ENCODE measurements at regions not wholly inside any gene's neighbourhood (a gene's known extent, or its start where the extent isn't known, plus 50 kb on each side); places are given as distances from the start of the nearest gene placed in this dataset.

DNA sequence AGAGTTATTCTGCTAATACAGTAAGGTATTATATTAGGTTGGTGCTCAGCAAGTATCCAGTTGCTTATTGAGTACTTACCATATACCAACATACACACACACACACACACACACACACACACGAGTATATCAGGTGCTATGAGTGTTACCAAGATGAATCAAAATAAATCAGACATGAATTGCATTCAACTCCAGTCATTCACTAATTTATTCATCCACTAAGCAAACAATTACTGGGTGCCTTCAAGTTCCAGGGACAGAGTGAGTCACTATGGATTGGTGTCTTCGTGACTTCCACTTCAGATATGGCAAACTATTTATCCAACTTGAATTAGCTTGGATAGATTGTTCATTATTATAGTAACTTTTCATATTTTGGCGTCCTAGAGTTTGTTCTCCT is 140.7 kb upstream of the SLC44A1 start:
- Histone ChIP-seq H3K36me3 (ENCODE audit: control insufficient read depth in 1 of 2, insufficient read depth in 2 of 2, low read length in 2 of 2) (no peaks in the 10 kb centered on the region), H3K4me1 (ENCODE audit: control insufficient read depth in 1 of 2, insufficient read depth in 2 of 2, low read length in 2 of 2) (no peaks in the 10 kb centered on the region), H3K23ac (ENCODE audit: low read length) (no peak overlapping the region), H3K14ac (ENCODE audit: low read length) (no peak overlapping the region), H2BK5ac (ENCODE audit: low read depth, low read length, poor library complexity) (no peak overlapping the region), H3K27me3 (ENCODE audit: insufficient read depth, low read length) (no peaks in the 10 kb centered on the region), H3K27ac (ENCODE audit: low read depth, low read length) (no peak overlapping the region), H3K4ac (ENCODE audit: low read depth, low read length) (no peak overlapping the region), H2AFZ (ENCODE audit: insufficient read depth, low read length, poor library complexity) (no peak overlapping the region), H4K12ac (ENCODE audit: low read depth, low read length) (no peak overlapping the region), H4K91ac (ENCODE audit: low read depth, low read length) (no peak overlapping the region), H2BK120ac (ENCODE audit: insufficient read depth, low read length, poor library complexity) (no peak overlapping the region), H3K9me3 (ENCODE audit: insufficient read depth, low read depth, low read length) (no peaks in the 10 kb centered on the region), H2AK5ac (ENCODE audit: low read length) (no peak overlapping the region), H2BK12ac (ENCODE audit: low read length) (no peak overlapping the region), H4K8ac (ENCODE audit: low read depth, low read length) (no peak overlapping the region), H3K79me1 (ENCODE audit: low read length) (no peaks in the 10 kb centered on the region), H3K4me3 (ENCODE audit: low read depth, low read length) (no peak overlapping the region), H3K4me2 (ENCODE audit: low read length) (no peak overlapping the region), H3K79me2 (ENCODE audit: control insufficient read depth, insufficient read depth, low read length, poor library complexity) (no peaks in the 10 kb centered on the region), H3K9ac (ENCODE audit: low read length) (no peak overlapping the region), H3K18ac (ENCODE audit: low read length) (no peak overlapping the region)
- no peak for DNase-seq
- no CpG with 5 or more reads among the region's 3 CpGs for WGBS (ENCODE audit: extremely low coverage, insufficient coverage, insufficient read length)

DNA sequence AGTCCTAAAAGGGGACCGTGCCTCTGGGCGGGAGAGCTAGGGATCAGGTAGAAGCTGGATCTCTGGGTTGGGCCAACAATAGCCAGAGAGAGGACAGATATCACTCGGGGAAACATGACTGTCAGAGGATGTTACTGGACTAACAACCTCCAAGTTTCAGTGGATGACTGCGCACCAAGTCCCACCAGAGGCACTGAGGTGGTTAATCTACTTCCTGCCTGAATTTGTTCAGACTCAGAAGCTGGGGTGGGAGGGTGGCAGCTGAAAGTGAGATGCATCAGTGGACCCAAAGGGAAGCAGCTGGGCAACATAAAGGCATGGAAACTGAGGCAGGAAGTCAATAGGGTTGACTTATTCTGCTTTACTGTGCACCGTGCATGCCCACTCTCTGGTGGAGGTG is 130.1 kb upstream of the SLC44A1 start:
- H2BK120ac ChIP-seq (ENCODE audit: insufficient read depth, low read length, poor library complexity): no peak overlapping the region

DNA sequence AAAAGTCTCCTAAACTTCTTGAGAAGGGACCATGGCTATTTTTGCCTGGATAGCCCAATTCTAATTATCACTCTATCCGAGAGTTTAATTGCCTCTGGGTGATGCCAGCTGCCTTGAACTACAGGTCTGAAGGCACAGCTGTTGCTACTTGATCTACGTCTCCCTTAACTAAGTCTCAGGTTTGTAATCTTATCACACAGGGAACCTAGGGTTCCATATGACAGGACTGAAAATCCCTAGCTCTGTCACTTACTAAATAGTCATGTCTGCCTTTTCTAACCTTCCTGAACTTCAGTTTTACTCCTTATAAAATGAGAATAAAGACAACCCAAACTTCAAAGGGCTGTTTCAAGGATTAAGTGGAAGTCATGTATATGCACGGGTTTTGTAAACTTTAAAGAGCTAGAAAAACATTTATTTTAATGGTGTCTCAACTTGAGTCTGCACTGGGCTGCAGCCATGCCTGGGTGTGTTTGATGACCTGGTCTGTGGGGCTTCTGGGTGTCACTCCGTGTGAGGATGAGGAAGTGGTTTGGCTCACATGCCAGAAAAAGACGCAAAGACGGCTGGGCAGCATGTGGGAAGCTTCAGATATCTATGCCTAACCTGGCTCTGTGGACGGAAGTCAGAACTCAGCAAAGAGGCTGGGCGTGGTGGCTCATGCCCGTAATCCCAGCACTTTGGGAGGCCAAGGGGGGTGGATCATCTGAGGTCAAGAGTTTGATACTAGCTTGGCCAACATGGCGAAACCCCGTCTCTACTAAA is 129.3 kb upstream of the SLC44A1 start:
- Histone ChIP-seq H4K12ac (ENCODE audit: low read depth, low read length) (no peak overlapping the region), H3K4me2 (ENCODE audit: low read length) (no peak overlapping the region), H4K8ac (ENCODE audit: low read depth, low read length) (no peak overlapping the region), H2AK5ac (ENCODE audit: low read length) (no peak overlapping the region), H2BK5ac (ENCODE audit: low read depth, low read length, poor library complexity) (no peak overlapping the region), H3K36me3 (ENCODE audit: control insufficient read depth in 1 of 2, insufficient read depth in 2 of 2, low read length in 2 of 2) (no peaks in the 10 kb centered on the region), H3K14ac (ENCODE audit: low read length) (no peak overlapping the region), H3K18ac (ENCODE audit: low read length) (no peak overlapping the region), H3K4me3 (ENCODE audit: low read depth, low read length) (no peak overlapping the region), H2AFZ (ENCODE audit: insufficient read depth, low read length, poor library complexity) (no peak overlapping the region), H2BK12ac (ENCODE audit: low read length) (no peak overlapping the region), H3K4me1 (ENCODE audit: control insufficient read depth in 1 of 2, insufficient read depth in 2 of 2, low read length in 2 of 2) (peaks cover 3 to 4% of the 10 kb centered on the region in 2 experiments), H3K27me3 (ENCODE audit: insufficient read depth, low read length) (no peaks in the 10 kb centered on the region), H4K91ac (ENCODE audit: low read depth, low read length) (no peak overlapping the region), H3K9me3 (ENCODE audit: insufficient read depth, low read depth, low read length) (no peaks in the 10 kb centered on the region), H2BK120ac (ENCODE audit: insufficient read depth, low read length, poor library complexity) (no peak overlapping the region), H3K79me2 (ENCODE audit: control insufficient read depth, insufficient read depth, low read length, poor library complexity) (no peaks in the 10 kb centered on the region), H3K9ac (ENCODE audit: low read length) (no peak overlapping the region), H3K27ac (ENCODE audit: low read depth, low read length) (no peak overlapping the region), H3K79me1 (ENCODE audit: low read length) (no peaks in the 10 kb centered on the region), H3K23ac (ENCODE audit: low read length) (no peak overlapping the region), H3K4ac (ENCODE audit: low read depth, low read length) (no peak overlapping the region)
- WGBS (ENCODE audit: extremely low coverage, insufficient coverage, insufficient read length): no CpG with 5 or more reads among the region's 11 CpGs
- DNase-seq: peak in 1 of 2 donors; percentile 31

More for the DNA sequence above, 130.1 kb upstream of the SLC44A1 start:
- DNase-seq: no peak
- Histone ChIP-seq H3K4me1 (ENCODE audit: control insufficient read depth in 1 of 2, insufficient read depth in 2 of 2, low read length in 2 of 2) (peaks cover 3 to 4% of the 10 kb centered on the region in 2 experiments), H3K14ac (ENCODE audit: low read length) (no peak overlapping the region), H4K91ac (ENCODE audit: low read depth, low read length) (no peak overlapping the region), H4K12ac (ENCODE audit: low read depth, low read length) (no peak overlapping the region), H3K4ac (ENCODE audit: low read depth, low read length) (no peak overlapping the region), H3K79me1 (ENCODE audit: low read length) (no peaks in the 10 kb centered on the region), H3K9me3 (ENCODE audit: insufficient read depth, low read depth, low read length) (no peaks in the 10 kb centered on the region), H3K23ac (ENCODE audit: low read length) (no peak overlapping the region), H3K27ac (ENCODE audit: low read depth, low read length) (no peak overlapping the region), H2BK12ac (ENCODE audit: low read length) (no peak overlapping the region), H4K8ac (ENCODE audit: low read depth, low read length) (no peak overlapping the region), H3K4me2 (ENCODE audit: low read length) (no peak overlapping the region), H2AK5ac (ENCODE audit: low read length) (no peak overlapping the region), H2AFZ (ENCODE audit: insufficient read depth, low read length, poor library complexity) (no peak overlapping the region), H3K27me3 (ENCODE audit: insufficient read depth, low read length) (no peaks in the 10 kb centered on the region), H3K9ac (ENCODE audit: low read length) (no peak overlapping the region), H3K36me3 (ENCODE audit: control insufficient read depth in 1 of 2, insufficient read depth in 2 of 2, low read length in 2 of 2) (no peaks in the 10 kb centered on the region), H3K18ac (ENCODE audit: low read length) (no peak overlapping the region), H2BK5ac (ENCODE audit: low read depth, low read length, poor library complexity) (no peak overlapping the region), H3K4me3 (ENCODE audit: low read depth, low read length) (no peak overlapping the region), H3K79me2 (ENCODE audit: control insufficient read depth, insufficient read depth, low read length, poor library complexity) (no peaks in the 10 kb centered on the region)
- WGBS (ENCODE audit: extremely low coverage, insufficient coverage, insufficient read length): no CpG with 5 or more reads among the region's 5 CpGs

DNA sequence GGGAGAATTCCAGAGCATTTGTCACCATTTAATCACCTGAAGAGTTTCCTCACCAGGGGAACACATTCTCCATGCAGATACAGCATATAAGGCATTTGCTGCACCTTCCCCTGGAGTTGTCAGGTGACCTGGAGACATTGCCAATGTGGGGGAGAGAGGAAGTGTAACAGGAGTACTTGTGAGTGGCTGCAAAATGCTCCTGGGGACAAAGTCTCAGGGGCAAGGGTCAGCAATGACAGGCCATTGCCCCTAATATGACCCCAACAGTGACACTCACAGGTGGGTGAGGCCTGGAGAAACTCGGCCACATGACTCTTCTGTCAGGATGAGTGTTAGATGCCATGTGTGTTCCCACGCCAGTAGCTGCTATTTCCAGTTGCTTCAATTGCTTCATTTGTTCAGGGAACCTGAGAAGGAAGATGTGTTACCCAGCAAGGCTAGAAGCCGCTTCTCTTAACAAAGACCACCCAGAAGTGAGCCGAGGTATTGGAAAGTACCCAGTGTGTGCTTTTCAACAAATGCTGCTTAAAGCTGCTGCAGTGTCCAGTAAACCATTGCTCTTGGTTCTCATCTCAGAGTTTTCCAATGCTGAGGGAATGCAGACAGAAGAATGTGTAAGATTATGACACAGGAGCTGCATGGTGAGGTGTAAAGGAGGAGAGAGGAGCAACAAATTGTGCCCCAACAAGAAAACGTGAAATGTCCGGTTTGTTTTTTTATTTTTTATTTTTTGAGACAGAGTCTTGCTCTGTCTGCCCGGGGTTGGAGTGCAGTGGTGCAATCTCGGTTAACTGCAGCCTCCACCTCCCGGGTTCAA is 128.2 kb upstream of the SLC44A1 start:
- H3K4me3 ChIP-seq (ENCODE audit: low read depth, low read length): no peak overlapping the region
- no peaks in the 10 kb centered on the region for H3K27me3 ChIP-seq (ENCODE audit: insufficient read depth, low read length)
- H4K8ac ChIP-seq (ENCODE audit: low read depth, low read length): no peak overlapping the region
- no peaks in the 10 kb centered on the region for H3K79me2 ChIP-seq (ENCODE audit: control insufficient read depth, insufficient read depth, low read length, poor library complexity)
- no peak overlapping the region for H3K4me2 ChIP-seq (ENCODE audit: low read length)
- peak; percentile 40 to 63 for DNase-seq
- H2BK120ac ChIP-seq (ENCODE audit: insufficient read depth, low read length, poor library complexity): no peak overlapping the region
- no peak overlapping the region for H2AK5ac ChIP-seq (ENCODE audit: low read length)
- no peak overlapping the region for H2BK12ac ChIP-seq (ENCODE audit: low read length)
- H4K12ac ChIP-seq (ENCODE audit: low read depth, low read length): no peak overlapping the region
- no peak overlapping the region for H3K27ac ChIP-seq (ENCODE audit: low read depth, low read length)
- no peak overlapping the region for H3K9ac ChIP-seq (ENCODE audit: low read length)
- H3K18ac ChIP-seq (ENCODE audit: low read length): no peak overlapping the region
- H3K36me3 ChIP-seq (ENCODE audit: control insufficient read depth in 1 of 2, insufficient read depth in 2 of 2, low read length in 2 of 2): no peaks in the 10 kb centered on the region
- no peak overlapping the region for H2BK5ac ChIP-seq (ENCODE audit: low read depth, low read length, poor library complexity)
- no peak overlapping the region for H3K14ac ChIP-seq (ENCODE audit: low read length)
- no peaks in the 10 kb centered on the region for H3K79me1 ChIP-seq (ENCODE audit: low read length)
- no CpG with 5 or more reads among the region's 9 CpGs for WGBS (ENCODE audit: extremely low coverage, insufficient coverage, insufficient read length)
- H3K4me1 ChIP-seq (ENCODE audit: control insufficient read depth in 1 of 2, insufficient read depth in 2 of 2, low read length in 2 of 2): peaks cover 3 to 4% of the 10 kb centered on the region in 2 experiments
- H4K91ac ChIP-seq (ENCODE audit: low read depth, low read length): no peak overlapping the region
- no peaks in the 10 kb centered on the region for H3K9me3 ChIP-seq (ENCODE audit: insufficient read depth, low read depth, low read length)
- H2AFZ ChIP-seq (ENCODE audit: insufficient read depth, low read length, poor library complexity): no peak overlapping the region
- H3K23ac ChIP-seq (ENCODE audit: low read length): no peak overlapping the region
- H3K4ac ChIP-seq (ENCODE audit: low read depth, low read length): no peak overlapping the region
